Trophoblast cell (in vitro differentiated cells and primary cell): ENCODE measurements at regions not wholly inside any gene's neighbourhood (a gene's known extent, or its start where the extent isn't known, plus 50 kb on each side); places are given as distances from the start of the nearest gene placed in this dataset.
"Not testable (repeated sequence)": the region's sequence is repeated elsewhere in the genome, so short reads cannot be mapped to it uniquely, and the experiment has no call there.

Experiments used
- DNase-seq, 2 donors: peaks; one replicate each; pipeline ENCODE4 v3.0.0-alpha.2; 2016
- H2AFZ ChIP-seq: 2 replicates; pipeline ENCODE4 v1.6.1; 2013; ENCODE audit warnings: low read length, moderate library complexity, mild to moderate bottlenecking; ENCODE audit not compliant: insufficient read depth, poor library complexity
- H2AK5ac ChIP-seq: 2 replicates; pipeline ENCODE4 v1.6.1; 2013; ENCODE audit warnings: mild to moderate bottlenecking, low read length
- H2BK120ac ChIP-seq: 2 replicates; pipeline ENCODE4 v1.6.1; 2013; ENCODE audit warnings: low read length, mild to moderate bottlenecking, moderate library complexity; ENCODE audit not compliant: insufficient read depth, poor library complexity
- H2BK12ac ChIP-seq: 2 replicates; pipeline ENCODE4 v1.6.1; 2013; ENCODE audit warnings: mild to moderate bottlenecking, low read length, moderate library complexity
- H2BK5ac ChIP-seq: 2 replicates; pipeline ENCODE4 v1.6.1; 2013; ENCODE audit warnings: low read length, low read depth, moderate library complexity, mild to moderate bottlenecking; ENCODE audit not compliant: poor library complexity
- H3K14ac ChIP-seq: 2 replicates; pipeline ENCODE4 v1.6.1; 2013; ENCODE audit warnings: mild to moderate bottlenecking, low read length
- H3K18ac ChIP-seq: 2 replicates; pipeline ENCODE4 v1.6.1; 2013; ENCODE audit warnings: mild to moderate bottlenecking, low read length
- H3K23ac ChIP-seq: 2 replicates; pipeline ENCODE4 v1.6.1; 2013; ENCODE audit warnings: low read length
- H3K27ac ChIP-seq: 2 replicates; pipeline ENCODE4 v1.5.1; 2013; ENCODE audit warnings: low read depth, mild to moderate bottlenecking, inconsistent platforms, low read length, moderate library complexity
- H3K27me3 ChIP-seq: 2 replicates; pipeline ENCODE4 v1.6.1; 2013; ENCODE audit warnings: inconsistent platforms, mild to moderate bottlenecking, low read length, moderate library complexity; ENCODE audit not compliant: insufficient read depth
- H3K36me3 ChIP-seq, 2 experiments: 1 replicate in 1 of 2; 2 replicates in 1 of 2; pipeline ENCODE4 v1.6.1; 2013; ENCODE audit warnings: low read length in 2 of 2, mild to moderate bottlenecking in 2 of 2, moderate library complexity in 1 of 2; ENCODE audit not compliant: insufficient read depth in 2 of 2, control insufficient read depth in 1 of 2
- H3K4ac ChIP-seq: 2 replicates; pipeline ENCODE4 v1.6.1; 2013; ENCODE audit warnings: low read depth, mild to moderate bottlenecking, low read length, moderate library complexity
- H3K4me1 ChIP-seq, 2 experiments: 1 replicate in 1 of 2; 2 replicates in 1 of 2; pipeline ENCODE4 v1.6.1; 2013; ENCODE audit warnings: low read length in 2 of 2, mild to moderate bottlenecking in 2 of 2, moderate library complexity in 1 of 2; ENCODE audit not compliant: insufficient read depth in 2 of 2, control insufficient read depth in 1 of 2
- H3K4me2 ChIP-seq: 2 replicates; pipeline ENCODE4 v1.6.1; 2013; ENCODE audit warnings: inconsistent platforms, mild to moderate bottlenecking, low read length, moderate library complexity
- H3K4me3 ChIP-seq: 2 replicates; pipeline ENCODE4 v1.5.1; 2013; ENCODE audit warnings: mild to moderate bottlenecking, low read depth, low read length, inconsistent platforms
- H3K79me1 ChIP-seq: one replicate; pipeline ENCODE4 v1.6.1; 2013; ENCODE audit warnings: low read length
- H3K79me2 ChIP-seq: 2 replicates; pipeline ENCODE4 v1.6.1; 2013; ENCODE audit warnings: low read length, mild to moderate bottlenecking; ENCODE audit not compliant: control insufficient read depth, insufficient read depth, poor library complexity
- H3K9ac ChIP-seq: 2 replicates; pipeline ENCODE4 v1.6.1; 2013; ENCODE audit warnings: mild to moderate bottlenecking, low read length
- H3K9me3 ChIP-seq: 2 replicates; pipeline ENCODE4 v1.6.1; 2013; ENCODE audit warnings: low read depth, mild to moderate bottlenecking, control low read depth, inconsistent platforms, low read length; ENCODE audit not compliant: insufficient read depth
- H4K12ac ChIP-seq: 2 replicates; pipeline ENCODE4 v1.6.1; 2013; ENCODE audit warnings: low read depth, mild to moderate bottlenecking, low read length, moderate library complexity
- H4K8ac ChIP-seq: 2 replicates; pipeline ENCODE4 v1.6.1; 2013; ENCODE audit warnings: low read depth, mild to moderate bottlenecking, low read length, moderate library complexity
- H4K91ac ChIP-seq: one replicate; pipeline ENCODE4 v1.6.1; 2013; ENCODE audit warnings: low read depth, mild to moderate bottlenecking, low read length, moderate library complexity
- WGBS: extraction: QIAGEN DNeasy Blood & Tissue Kit; methylation state at CpG from one replicate; pipeline ENCODE4 v1.1.7; 2013; ENCODE audit warnings: missing lambda C conversion rate; ENCODE audit not compliant: insufficient read length, insufficient coverage; ENCODE audit errors: extremely low coverage; 5-methylcytosine and 5-hydroxymethylcytosine counted together

- Histone ChIP-seq H3K9ac (no peak overlapping the region), H4K12ac (no peak overlapping the region), H2BK5ac (no peak overlapping the region), H3K9me3 (no peaks in the 10 kb centered on the region), H3K36me3 (no peaks in the 10 kb centered on the region), H3K27me3 (no peaks in the 10 kb centered on the region), H3K4me1 (peaks cover 0 to 5% of the 10 kb centered on the region in 2 experiments), H4K91ac (no peak overlapping the region), H4K8ac (no peak overlapping the region), H3K4ac (no peak overlapping the region), H3K79me1 (no peaks in the 10 kb centered on the region), H3K79me2 (no peaks in the 10 kb centered on the region), H3K18ac (no peak overlapping the region), H2AFZ (no peak overlapping the region), H3K27ac (no peak overlapping the region), H3K14ac (no peak overlapping the region), H2BK12ac (no peak overlapping the region), H3K4me2 (no peak overlapping the region), H3K4me3 (no peak overlapping the region), H2BK120ac (no peak overlapping the region), H2AK5ac (no peak overlapping the region), H3K23ac (no peak overlapping the region)
- no CpG with 5 or more reads among the region's 60 CpGs for WGBS
- peak in 1 of 2 donors; percentile 9 for DNase-seq
Observed at GRCh38 chr7:67364441-67365017, 367.9 kb downstream of the TYW1 start.

- H2BK5ac ChIP-seq = no peak overlapping the region
- no peak overlapping the region for H2AK5ac ChIP-seq
- no CpG with 5 or more reads among the region's 18 CpGs for WGBS
- peaks cover 2% of the 10 kb centered on the region for H3K9me3 ChIP-seq
- H3K36me3 ChIP-seq = no peaks in the 10 kb centered on the region
- H3K23ac ChIP-seq = no peak overlapping the region
- no peak overlapping the region for H4K8ac ChIP-seq
- no peak overlapping the region for H3K4ac ChIP-seq
- H3K4me2 ChIP-seq = no peak overlapping the region
- no peak overlapping the region for H2BK12ac ChIP-seq
- H3K4me1 ChIP-seq = no peaks in the 10 kb centered on the region
- H3K27me3 ChIP-seq = no peaks in the 10 kb centered on the region
- H3K14ac ChIP-seq = no peak overlapping the region
- no peaks in the 10 kb centered on the region for H3K79me1 ChIP-seq
- peak; percentile 50 to 87 for DNase-seq
- no peak overlapping the region for H2BK120ac ChIP-seq
- no peak overlapping the region for H3K18ac ChIP-seq
- H4K91ac ChIP-seq = no peak overlapping the region
- no peak overlapping the region for H3K27ac ChIP-seq
- no peak overlapping the region for H3K4me3 ChIP-seq
- H3K9ac ChIP-seq = no peak overlapping the region
- H2AFZ ChIP-seq = no peak overlapping the region
- H3K79me2 ChIP-seq = no peaks in the 10 kb centered on the region
- no peak overlapping the region for H4K12ac ChIP-seq
Observed at GRCh38 chr7:67371429-67372305, 375.0 kb downstream of the TYW1 start.

- H3K9me3 ChIP-seq, H3K9ac ChIP-seq, H3K27me3 ChIP-seq, H3K27ac ChIP-seq, H3K79me2 ChIP-seq, H4K12ac ChIP-seq, H3K79me1 ChIP-seq, H3K23ac ChIP-seq, H2BK5ac ChIP-seq, H3K4me2 ChIP-seq, H3K14ac ChIP-seq, H2BK12ac ChIP-seq, H3K4ac ChIP-seq, DNase-seq, H3K36me3 ChIP-seq, H4K91ac ChIP-seq, H2AK5ac ChIP-seq, H4K8ac ChIP-seq, H3K4me1 ChIP-seq, H2BK120ac ChIP-seq, H2AFZ ChIP-seq, H3K18ac ChIP-seq, H3K4me3 ChIP-seq: not testable (repeated sequence)
- no CpG with 5 or more reads among the region's 3 CpGs for WGBS
Observed at GRCh38 chr7:67373389-67373788, 376.8 kb downstream of the TYW1 start.

- H3K27me3 ChIP-seq = no peaks in the 10 kb centered on the region
- peaks cover 2% of the 10 kb centered on the region for H3K9me3 ChIP-seq
- H3K4me1 ChIP-seq = peaks cover 2 to 4% of the 10 kb centered on the region in 2 experiments
- no peak overlapping the region for H3K4ac ChIP-seq
- H3K4me2 ChIP-seq = no peak overlapping the region
- H2AFZ ChIP-seq = no peak overlapping the region
- no peak overlapping the region for H4K12ac ChIP-seq
- H3K79me2 ChIP-seq = no peaks in the 10 kb centered on the region
- H2BK5ac ChIP-seq = no peak overlapping the region
- H3K27ac ChIP-seq = no peak overlapping the region
- no peak overlapping the region for H3K18ac ChIP-seq
- no CpG with 5 or more reads among the region's 5 CpGs for WGBS
- no peak overlapping the region for H3K23ac ChIP-seq
- no peak overlapping the region for H4K91ac ChIP-seq
- no peak overlapping the region for H2AK5ac ChIP-seq
- no peak overlapping the region for H4K8ac ChIP-seq
- no peaks in the 10 kb centered on the region for H3K79me1 ChIP-seq
- no peak overlapping the region for H3K14ac ChIP-seq
- no peak overlapping the region for H2BK120ac ChIP-seq
- DNase-seq = no peak
- no peak overlapping the region for H3K9ac ChIP-seq
- no peak overlapping the region for H3K4me3 ChIP-seq
- no peak overlapping the region for H2BK12ac ChIP-seq
- H3K36me3 ChIP-seq = no peaks in the 10 kb centered on the region
Observed at GRCh38 chr7:67375427-67375826, 378.8 kb downstream of the TYW1 start.
